Fibroblast of skin of left quadriceps (primary cell): ENCODE measurements at regions not wholly inside any gene's neighbourhood (a gene's known extent, or its start where the extent isn't known, plus 50 kb on each side); places are given as distances from the start of the nearest gene placed in this dataset.
"Not testable (repeated sequence)": the region's sequence is repeated elsewhere in the genome, so short reads cannot be mapped to it uniquely, and the experiment has no call there.

Experiments used
- DNase-seq, 2 experiments: peaks; one replicate each; pipeline ENCODE4 v3.0.0-alpha.2; 2013; ENCODE audit warnings: low read depth in 2 of 2

- no peak for DNase-seq
These were observed 99.9 kb upstream of the SERBP1 start for GRCh38 chr1:67530071-67530470.

- peak; percentile 45 to 57 for DNase-seq
These were observed 102.4 kb upstream of the SERBP1 start for GRCh38 chr1:67532452-67533216.

- no peak for DNase-seq
These were observed 104.4 kb upstream of the SERBP1 start for GRCh38 chr1:67534627-67535065.

GRCh38 chr1:67535474-67535873 is 105.3 kb upstream of the SERBP1 start:
- peak; percentile 52 to 55 for DNase-seq

GRCh38 chr1:67536957-67537666 is 106.9 kb upstream of the SERBP1 start:
- no peak for DNase-seq

- DNase-seq: no peak
These were observed 107.4 kb upstream of the SERBP1 start for GRCh38 chr1:67537667-67538018.

- DNase-seq: no peak
These were observed 110.0 kb upstream of the SERBP1 start for GRCh38 chr1:67540025-67540732.

- no peak for DNase-seq
These were observed 110.5 kb upstream of the SERBP1 start for GRCh38 chr1:67540733-67541125.

- no peak for DNase-seq
These were observed 112.5 kb upstream of the SERBP1 start for GRCh38 chr1:67542747-67543146.

- DNase-seq: no peak
These were observed 114.7 kb upstream of the SERBP1 start for GRCh38 chr1:67544921-67545320.

GRCh38 chr1:67545364-67545763 is 115.2 kb upstream of the SERBP1 start:
- no peak for DNase-seq

GRCh38 chr1:67551375-67551774 is 121.2 kb upstream of the SERBP1 start:
- DNase-seq: no peak

GRCh38 chr1:67552336-67552759 is 122.1 kb upstream of the SERBP1 start:
- DNase-seq: no peak

- DNase-seq: not testable (repeated sequence)
These were observed 124.0 kb upstream of the SERBP1 start for GRCh38 chr1:67554204-67554603.

GRCh38 chr1:67555461-67556296 is 125.5 kb upstream of the SERBP1 start:
- DNase-seq: no peak

- DNase-seq: no peak
These were observed 126.2 kb upstream of the SERBP1 start for GRCh38 chr1:67556297-67556900.

GRCh38 chr1:67557696-67558448 is 127.1 kb upstream of the GADD45A start:
- no peak for DNase-seq

GRCh38 chr1:67558449-67559193 is 126.4 kb upstream of the GADD45A start:
- DNase-seq: no peak

GRCh38 chr1:67559222-67559700 is 125.7 kb upstream of the GADD45A start:
- no peak for DNase-seq
